Tibial artery (tissue), 4 donors: ENCODE measurements at regions not wholly inside any gene's neighbourhood (a gene's known extent, or its start where the extent isn't known, plus 50 kb on each side); places are given as distances from the start of the nearest gene placed in this dataset.

Source experiments
- DNase-seq, 2 donors: peaks; one replicate each; pipeline ENCODE4 v3.0.0-alpha.2; 2019
- H3K27ac ChIP-seq, 2 donors: fragments of 200-600 bp; sonication (generic) in 1 of 2; 1 replicate in 1 of 2; 2 replicates in 1 of 2; pipeline ENCODE4 v1.5.1; 2018 to 2019; ENCODE audit warnings: mild to moderate bottlenecking in 1 of 2
- H3K27me3 ChIP-seq, 2 donors: fragments of 200-600 bp; sonication (generic) in 1 of 2; one replicate each; pipeline versions ENCODE4 v1.5.1 to v1.6.0; 2016 to 2019
- H3K36me3 ChIP-seq, 3 donors: fragments of 200-600 bp; sonication (generic) in 2 of 3; one replicate each; pipeline ENCODE4 v1.5.1; 2016 to 2019; ENCODE audit warnings: mild to moderate bottlenecking in 2 of 3
- H3K4me1 ChIP-seq, 4 donors: fragments of 200-600 bp; sonication (generic) in 2 of 4; 1 replicate in 3 of 4; 2 replicates in 1 of 4; pipeline ENCODE4 v1.5.1; 2016 to 2019
- H3K4me3 ChIP-seq, 2 donors: fragments of 200-600 bp; sonication (generic) in 1 of 2; 1 replicate in 1 of 2; 2 replicates in 1 of 2; pipeline ENCODE4 v1.5.1; 2018 to 2019; ENCODE audit warnings: mild to moderate bottlenecking in 2 of 2
- H3K9me3 ChIP-seq, 3 donors: fragments of 200-600 bp; sonication (generic) in 1 of 3; one replicate each; pipeline ENCODE4 v1.5.1; 2016 to 2019
- intact Hi-C: fragments of 100-400 bp; cut with DNase I; formaldehyde crosslinking; loops from one replicate; pipeline ENCODE4 v1.15.0; 2023; ENCODE audit warnings: low total_unique reads
- TF ChIP-seq, protein P1 (sequence below), 2 experiments: fragments of 200-600 bp in 1 of 2; fragments of 450-650 bp in 1 of 2; IDR thresholded peaks; one replicate each; pipeline ENCODE4 v1.5.1; 2017 to 2019; ENCODE audit warnings: antibody characterized with exemption in 2 of 2, mild to moderate bottlenecking in 1 of 2, moderate library complexity in 1 of 2

- Histone ChIP-seq H3K4me1 (peaks cover 0 to 8% (median 2%) of the 10 kb centered on the region in 4 donors), H3K9me3 (no peaks in the 10 kb centered on the region), H3K4me3 (no peak overlapping the region), H3K27me3 (no peaks in the 10 kb centered on the region), H3K27ac (peak overlapping the region; percentile 9 to 18), H3K36me3 (no peaks in the 10 kb centered on the region)
- TF ChIP-seq, protein P1, sequence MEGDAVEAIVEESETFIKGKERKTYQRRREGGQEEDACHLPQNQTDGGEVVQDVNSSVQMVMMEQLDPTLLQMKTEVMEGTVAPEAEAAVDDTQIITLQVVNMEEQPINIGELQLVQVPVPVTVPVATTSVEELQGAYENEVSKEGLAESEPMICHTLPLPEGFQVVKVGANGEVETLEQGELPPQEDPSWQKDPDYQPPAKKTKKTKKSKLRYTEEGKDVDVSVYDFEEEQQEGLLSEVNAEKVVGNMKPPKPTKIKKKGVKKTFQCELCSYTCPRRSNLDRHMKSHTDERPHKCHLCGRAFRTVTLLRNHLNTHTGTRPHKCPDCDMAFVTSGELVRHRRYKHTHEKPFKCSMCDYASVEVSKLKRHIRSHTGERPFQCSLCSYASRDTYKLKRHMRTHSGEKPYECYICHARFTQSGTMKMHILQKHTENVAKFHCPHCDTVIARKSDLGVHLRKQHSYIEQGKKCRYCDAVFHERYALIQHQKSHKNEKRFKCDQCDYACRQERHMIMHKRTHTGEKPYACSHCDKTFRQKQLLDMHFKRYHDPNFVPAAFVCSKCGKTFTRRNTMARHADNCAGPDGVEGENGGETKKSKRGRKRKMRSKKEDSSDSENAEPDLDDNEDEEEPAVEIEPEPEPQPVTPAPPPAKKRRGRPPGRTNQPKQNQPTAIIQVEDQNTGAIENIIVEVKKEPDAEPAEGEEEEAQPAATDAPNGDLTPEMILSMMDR (IDR thresholded peaks at IDR 0.05) = no peak
- intact Hi-C loops = no loop called here
- DNase-seq = no peak
Measured at GRCh38 chr9:88805217-88805943, 185.9 kb upstream of the S1PR3 start.

DNA sequence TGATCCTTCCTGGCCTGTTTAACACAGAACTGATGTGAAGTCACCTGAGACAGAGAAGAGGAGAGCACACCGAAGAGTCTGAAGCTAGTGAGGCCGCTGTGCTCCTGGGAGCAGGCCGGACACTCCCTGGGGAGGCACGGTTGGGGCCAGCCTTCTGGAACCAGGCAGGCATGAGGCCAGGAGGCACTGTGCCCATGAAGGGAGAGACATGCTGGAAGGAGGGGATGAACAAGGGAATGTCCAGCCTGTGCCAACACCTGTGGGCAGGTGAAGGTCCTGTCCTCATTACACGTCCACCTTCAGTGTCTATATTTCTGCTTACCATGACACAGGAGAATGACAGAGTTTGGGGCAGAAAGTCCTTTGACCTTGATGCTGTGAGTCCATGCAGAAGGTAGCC, 183.8 kb upstream of the S1PR3 start:
- Histone ChIP-seq H3K4me3 (no peak overlapping the region), H3K27ac (no peak overlapping the region), H3K4me1 (peaks cover 0 to 8% (median 4%) of the 10 kb centered on the region in 4 donors), H3K36me3 (no peaks in the 10 kb centered on the region), H3K9me3 (no peaks in the 10 kb centered on the region), H3K27me3 (no peaks in the 10 kb centered on the region)
- intact Hi-C loops = no loop called here
- TF ChIP-seq, protein P1 (IDR thresholded peaks at IDR 0.05) = no peak
- no peak for DNase-seq

DNA sequence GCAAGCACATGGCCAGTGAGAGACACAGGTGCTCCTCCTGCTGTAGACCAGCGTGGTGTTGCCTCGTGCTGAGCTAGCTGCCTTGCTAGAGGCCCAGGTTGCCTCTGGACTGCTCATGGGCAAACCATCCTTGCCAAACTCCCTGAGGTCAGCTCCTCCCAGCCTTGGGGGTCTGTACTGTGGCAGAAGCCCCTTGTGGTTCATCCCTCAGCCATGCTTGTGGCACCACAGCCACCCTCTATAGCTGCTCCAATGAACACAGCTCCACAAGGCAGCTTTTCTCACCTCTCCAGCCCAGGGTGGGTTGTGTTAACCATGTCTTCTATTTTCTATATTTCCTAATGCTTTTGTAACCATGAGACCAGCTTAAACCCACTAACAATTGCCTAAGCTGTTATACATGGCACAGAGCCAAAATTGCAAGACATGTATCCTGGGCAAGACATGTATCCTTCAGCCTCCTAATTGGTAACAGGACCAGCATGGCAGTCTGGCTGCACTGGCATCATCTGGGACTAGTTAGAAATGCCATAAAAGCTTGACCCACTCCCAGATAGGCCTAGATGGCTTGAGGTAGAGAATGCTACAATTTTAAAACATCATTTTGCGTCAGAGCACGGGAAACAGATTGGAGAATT, 183.1 kb upstream of the S1PR3 start:
- Histone ChIP-seq H3K27ac (no peak overlapping the region), H3K27me3 (no peaks in the 10 kb centered on the region), H3K4me1 (peaks cover 0 to 14% (median 9%) of the 10 kb centered on the region in 4 donors), H3K36me3 (no peaks in the 10 kb centered on the region), H3K9me3 (no peaks in the 10 kb centered on the region), H3K4me3 (no peak overlapping the region)
- DNase-seq = no peak
- TF ChIP-seq, protein P1 (IDR thresholded peaks at IDR 0.05) = no peak
- intact Hi-C loops = no loop called here

GRCh38 chr9:88808761-88809354, 182.4 kb upstream of the S1PR3 start:
- TF ChIP-seq, protein P1 (IDR thresholded peaks at IDR 0.05) = no peak
- no peak for DNase-seq
- intact Hi-C loops = no loop called here
- H3K27me3 ChIP-seq = no peaks in the 10 kb centered on the region
- H3K27ac ChIP-seq = no peak overlapping the region
- no peaks in the 10 kb centered on the region for H3K9me3 ChIP-seq
- no peak overlapping the region for H3K4me3 ChIP-seq
- peaks cover 0 to 21% (median 16%) of the 10 kb centered on the region in 4 donors for H3K4me1 ChIP-seq
- no peaks in the 10 kb centered on the region for H3K36me3 ChIP-seq

DNA sequence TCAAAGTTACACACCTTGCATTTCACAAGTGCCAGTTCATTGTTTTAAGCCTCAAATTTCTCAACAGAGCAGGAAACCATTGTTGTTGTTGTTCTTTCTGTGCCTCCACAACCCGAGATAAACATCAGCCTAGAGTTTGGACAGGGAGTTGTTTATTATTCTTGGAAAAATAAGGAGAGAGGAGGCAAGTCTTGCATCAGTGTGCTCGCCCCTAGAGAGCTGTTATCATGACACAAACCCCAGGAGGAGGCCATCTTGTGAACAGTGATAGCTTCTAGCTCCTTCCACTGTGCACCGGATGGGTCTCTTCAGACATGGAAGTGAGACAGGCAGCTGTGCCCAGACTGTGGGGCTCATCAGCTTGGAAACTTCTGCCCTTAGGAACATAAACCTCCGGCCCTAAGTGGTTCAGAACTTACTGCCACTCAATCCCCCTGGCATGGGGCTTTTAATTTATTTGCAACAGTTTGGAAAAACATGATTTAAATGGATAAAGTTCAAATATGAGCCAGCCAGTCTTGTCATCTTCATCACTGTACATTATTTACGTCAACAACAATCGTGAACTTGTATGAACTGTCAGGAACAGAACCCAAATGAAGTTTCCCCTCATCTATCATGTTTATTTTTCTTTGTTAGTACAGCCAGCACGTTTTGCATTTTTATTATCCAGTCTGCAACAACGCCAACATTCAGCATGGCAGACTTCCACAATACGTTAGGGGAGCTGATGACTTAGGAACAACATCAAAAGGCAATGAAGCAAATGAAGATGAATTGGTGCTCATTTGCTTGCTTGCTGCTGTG, 181.7 kb upstream of the S1PR3 start:
- DNase-seq = no peak
- no peak overlapping the region for H3K27ac ChIP-seq

More for the DNA sequence above, 181.7 kb upstream of the S1PR3 start:
- Histone ChIP-seq H3K4me1 (peaks cover 0 to 27% (median 21%) of the 10 kb centered on the region in 4 donors), H3K27me3 (no peaks in the 10 kb centered on the region), H3K9me3 (no peaks in the 10 kb centered on the region), H3K4me3 (no peak overlapping the region), H3K36me3 (no peaks in the 10 kb centered on the region)
- intact Hi-C loops = loop anchor here (10.0 kb wide), 1 partner anchor 185 kb away; the partner anchor contains the start of gene S1PR3
- TF ChIP-seq, protein P1 (IDR thresholded peaks at IDR 0.05) = no peak
